Ovary (tissue), 7 donors: ENCODE measurements at regions not wholly inside any gene's neighbourhood (a gene's known extent, or its start where the extent isn't known, plus 50 kb on each side); places are given as distances from the start of the nearest gene placed in this dataset.

ENCODE experiments used
- DNase-seq, 5 donors: peaks; one replicate each; pipeline ENCODE4 v3.0.0-alpha.2; 2019 to 2020
- H3K27ac ChIP-seq, 2 donors: fragments of 200-600 bp; one replicate each; pipeline versions ENCODE4 v1.5.1 to v1.8.0; 2019 to 2022
- H3K27me3 ChIP-seq: fragments of 200-600 bp; one replicate; pipeline ENCODE4 v1.8.0; 2022
- H3K36me3 ChIP-seq: fragments of 200-600 bp; sonication (generic); one replicate; pipeline ENCODE4 v1.5.1; 2019
- H3K4me1 ChIP-seq: one replicate; pipeline ENCODE4 v1.8.1; 2013; ENCODE audit warnings: mild to moderate bottlenecking, moderate library complexity; ENCODE audit not compliant: insufficient read depth
- H3K4me3 ChIP-seq: fragments of 200-600 bp; sonication (generic); one replicate; pipeline ENCODE4 v1.5.1; 2017
- H3K9me3 ChIP-seq, 2 donors: fragments of 200-600 bp in 1 of 2; sonication (generic) in 1 of 2; one replicate each; pipeline versions ENCODE4 v1.5.1 to v1.8.1; 2013 to 2019; ENCODE audit warnings: mild to moderate bottlenecking in 1 of 2, moderate library complexity in 1 of 2
- EP300 ChIP-seq: sonication (generic); formaldehyde crosslinking; IDR thresholded peaks from one replicate; pipeline ENCODE4 v1.6.1; 2017; ENCODE audit warnings: antibody characterized with exemption
- POLR2A ChIP-seq: fragments of 450-650 bp; IDR thresholded peaks from one replicate; pipeline ENCODE4 v1.6.1; 2017; ENCODE audit warnings: antibody characterized with exemption, mild to moderate bottlenecking, moderate library complexity
- WGBS, 3 donors: extraction: QIAGEN DNeasy Blood & Tissue Kit in 1 of 3; methylation state at CpG; one replicate each; pipeline versions ENCODE4 v1.1.5 to v1.1.7; 2013 to 2017; 5-methylcytosine and 5-hydroxymethylcytosine counted together
- intact Hi-C, 4 donors: fragments of 100-400 bp; cut with DNase I; formaldehyde crosslinking; loops; one replicate each; pipeline versions ENCODE4 v1.11.0 to v1.15.1; 2022 to 2023
- TF ChIP-seq, protein P1 (sequence below), 3 donors: fragments of 450-650 bp in 2 of 3; fragments of 200-600 bp in 1 of 3; IDR thresholded peaks; one replicate each; pipeline versions ENCODE4 v1.5.1 to v1.8.0; 2016 to 2022; ENCODE audit warnings: antibody characterized with exemption in 3 of 3, mild to moderate bottlenecking in 1 of 3
- donor health status: DM: no; HTN: no; CAD: no; lungs with moderate emphysema.
- donor health status: DM: no; HTN: no; CAD: no.
- donor health status: Bipolar disorder and iron deficiency.
- donor health status: DM: no; HTN: no; CAD: no.
- donor health status: DM: yes; HTN: yes; CAD: no.

DNA sequence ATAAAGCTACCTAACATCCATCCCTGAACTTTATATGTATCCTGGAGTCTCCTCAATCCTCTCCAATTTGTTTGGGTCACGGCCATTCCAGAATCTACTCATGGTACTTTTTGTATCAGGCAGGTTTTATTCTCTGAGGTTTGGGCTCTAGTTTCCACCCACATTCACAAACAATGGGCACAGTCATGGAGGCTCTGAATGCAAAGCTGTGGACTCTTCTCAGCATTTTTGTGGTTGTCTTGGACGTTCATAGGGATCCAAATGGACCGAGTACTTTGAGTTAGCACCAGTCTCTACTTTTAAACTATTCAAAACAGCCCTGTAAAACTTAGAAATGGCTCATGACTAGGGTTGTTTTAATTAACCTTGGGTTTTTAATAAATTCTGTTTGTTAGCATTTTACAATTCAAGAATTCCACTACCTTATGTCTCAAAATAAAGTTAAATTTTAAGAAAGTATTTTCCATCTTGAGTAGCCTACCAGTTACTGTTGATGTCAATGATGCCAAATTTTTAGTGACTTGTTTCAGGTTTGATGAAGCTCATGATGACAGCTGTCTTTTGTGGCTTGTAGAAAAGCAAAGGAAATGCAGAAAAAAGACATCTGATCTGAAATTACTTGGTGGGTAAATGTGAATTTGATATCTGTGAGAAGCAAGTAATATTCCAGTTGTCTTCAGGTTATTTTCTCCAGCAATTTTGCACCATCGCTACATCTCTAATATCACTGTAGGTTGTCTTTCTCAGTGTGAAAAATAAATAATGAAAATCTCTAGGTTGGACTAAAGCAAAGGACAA lies 275.7 kb upstream of the THBS1 start:
- Histone ChIP-seq H3K4me1 (no peaks in the 10 kb centered on the region), H3K27me3 (no peaks in the 10 kb centered on the region), H3K9me3 (no peaks in the 10 kb centered on the region), H3K27ac (no peak overlapping the region), H3K4me3 (no peak overlapping the region), H3K36me3 (no peaks in the 10 kb centered on the region)
- WGBS, 3 donors = 76 to 84% (median 78%) methylated on average over 4 of the region's 4 CpGs
- intact Hi-C loops = no loop called here
- DNase-seq = no peak
- TF ChIP-seq POLR2A = no peak
- TF ChIP-seq, protein P1, sequence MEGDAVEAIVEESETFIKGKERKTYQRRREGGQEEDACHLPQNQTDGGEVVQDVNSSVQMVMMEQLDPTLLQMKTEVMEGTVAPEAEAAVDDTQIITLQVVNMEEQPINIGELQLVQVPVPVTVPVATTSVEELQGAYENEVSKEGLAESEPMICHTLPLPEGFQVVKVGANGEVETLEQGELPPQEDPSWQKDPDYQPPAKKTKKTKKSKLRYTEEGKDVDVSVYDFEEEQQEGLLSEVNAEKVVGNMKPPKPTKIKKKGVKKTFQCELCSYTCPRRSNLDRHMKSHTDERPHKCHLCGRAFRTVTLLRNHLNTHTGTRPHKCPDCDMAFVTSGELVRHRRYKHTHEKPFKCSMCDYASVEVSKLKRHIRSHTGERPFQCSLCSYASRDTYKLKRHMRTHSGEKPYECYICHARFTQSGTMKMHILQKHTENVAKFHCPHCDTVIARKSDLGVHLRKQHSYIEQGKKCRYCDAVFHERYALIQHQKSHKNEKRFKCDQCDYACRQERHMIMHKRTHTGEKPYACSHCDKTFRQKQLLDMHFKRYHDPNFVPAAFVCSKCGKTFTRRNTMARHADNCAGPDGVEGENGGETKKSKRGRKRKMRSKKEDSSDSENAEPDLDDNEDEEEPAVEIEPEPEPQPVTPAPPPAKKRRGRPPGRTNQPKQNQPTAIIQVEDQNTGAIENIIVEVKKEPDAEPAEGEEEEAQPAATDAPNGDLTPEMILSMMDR (IDR thresholded peaks at IDR 0.05) = no peak
- no peak for TF ChIP-seq EP300

DNA sequence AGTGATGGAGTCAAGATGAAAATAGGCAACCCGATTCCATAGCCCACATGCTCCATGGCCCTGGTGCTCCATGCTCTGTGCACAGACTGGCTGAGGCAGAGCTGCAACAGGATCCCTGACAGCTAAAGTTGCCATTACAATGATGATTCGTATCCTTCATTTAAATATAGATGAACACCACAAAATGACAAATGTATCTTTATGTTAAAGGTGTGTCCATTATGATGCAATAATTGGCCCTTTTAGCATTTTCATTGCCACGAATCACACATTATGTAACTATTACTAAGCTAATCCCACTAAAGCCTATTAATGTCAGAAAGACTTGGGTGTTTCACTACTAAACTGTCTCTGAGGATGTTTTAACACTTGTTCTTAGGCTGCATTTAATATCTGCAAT lies 270.2 kb upstream of the THBS1 start:
- H3K27me3 ChIP-seq = no peaks in the 10 kb centered on the region
- H3K27ac ChIP-seq = no peak overlapping the region
- H3K9me3 ChIP-seq = no peaks in the 10 kb centered on the region
- no peak overlapping the region for H3K4me3 ChIP-seq
- TF ChIP-seq EP300 (no peak), POLR2A (no peak)
- TF ChIP-seq, protein P1 (IDR thresholded peaks at IDR 0.05) = no peak
- DNase-seq = no peak
- no peaks in the 10 kb centered on the region for H3K4me1 ChIP-seq
- 92 to 93% (median 93%) methylated on average over 3 of the region's 3 CpGs for WGBS, 3 donors
- H3K36me3 ChIP-seq = no peaks in the 10 kb centered on the region
- intact Hi-C loops = no loop called here

DNA sequence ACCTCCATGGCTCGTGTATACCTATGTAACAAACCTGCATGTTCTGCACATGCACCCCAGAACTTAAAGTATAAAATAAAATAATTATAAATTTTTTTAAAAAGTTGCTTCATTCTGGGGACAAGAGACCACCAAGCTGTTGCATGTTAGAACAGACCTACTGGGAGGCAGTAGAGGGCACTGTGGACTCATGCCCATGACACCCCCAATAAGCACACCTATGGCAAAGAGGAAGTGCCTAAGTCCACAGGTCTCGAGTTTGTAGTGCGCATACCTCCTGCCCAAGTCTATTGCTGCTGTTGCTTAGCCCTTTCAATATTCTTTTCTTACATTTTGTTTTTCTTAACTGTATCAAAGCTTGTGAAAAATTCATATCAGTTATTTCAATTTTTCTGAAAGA lies 267.9 kb upstream of the THBS1 start:
- no peak for DNase-seq
- 86 to 91% (median 90%) methylated on average over 3 of the region's 3 CpGs for WGBS, 3 donors
- intact Hi-C loops = no loop called here
- no peaks in the 10 kb centered on the region for H3K4me1 ChIP-seq
- H3K9me3 ChIP-seq = no peaks in the 10 kb centered on the region
- no peak overlapping the region for H3K4me3 ChIP-seq
- H3K27me3 ChIP-seq = no peaks in the 10 kb centered on the region
- TF ChIP-seq, protein P1 (IDR thresholded peaks at IDR 0.05) = no peak
- TF ChIP-seq EP300 (no peak), POLR2A (no peak)
- no peak overlapping the region for H3K27ac ChIP-seq
- no peaks in the 10 kb centered on the region for H3K36me3 ChIP-seq

DNA sequence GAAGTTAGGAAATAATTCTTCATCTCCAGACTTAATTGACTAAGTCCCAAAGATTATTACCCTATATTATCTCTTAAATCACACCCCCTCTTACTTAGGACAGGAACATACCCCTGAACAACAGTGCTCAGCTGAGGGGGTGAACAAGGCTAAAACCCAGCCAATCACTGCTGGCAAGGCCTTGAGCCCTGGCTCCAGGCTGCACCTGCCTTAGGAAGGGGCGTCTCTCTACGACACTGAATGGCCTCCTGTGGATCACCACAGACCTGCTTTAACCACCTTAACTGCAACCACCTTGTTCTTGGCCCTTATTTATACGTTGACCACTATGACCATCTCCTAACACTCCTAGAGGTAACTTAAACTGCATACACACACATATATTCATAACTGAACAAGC lies 267.4 kb upstream of the THBS1 start:
- DNase-seq = no peak
- Histone ChIP-seq H3K9me3 (no peaks in the 10 kb centered on the region), H3K36me3 (no peaks in the 10 kb centered on the region), H3K4me1 (no peaks in the 10 kb centered on the region), H3K27me3 (no peaks in the 10 kb centered on the region), H3K27ac (no peak overlapping the region), H3K4me3 (no peak overlapping the region)
- 94 to 98% (median 94%) methylated on average over 3 of the region's 3 CpGs for WGBS, 3 donors
- intact Hi-C loops = no loop called here
- TF ChIP-seq, protein P1 (IDR thresholded peaks at IDR 0.05) = no peak
